H1 (cell line): ENCODE measurements at regions not wholly inside any gene's neighbourhood (a gene's known extent, or its start where the extent isn't known, plus 50 kb on each side); places are given as distances from the start of the nearest gene placed in this dataset.
A peak's percentile ranks its signal among the peaks of the same experiment; 100 is the strongest.

ENCODE experiments used
- CTCF ChIA-PET: fragments of 300-600 bp; sonication (Branson Sonifier 250); formaldehyde crosslinking; loops from one replicate; lab custom pipeline; 2021; ENCODE audit not compliant: partially characterized antibody; lab: Charles Lee
- POLR2A ChIA-PET: fragments of 300-600 bp; sonication (Branson Sonifier 250); formaldehyde crosslinking; loops from one replicate; lab custom pipeline; 2021; ENCODE audit warnings: inconsistent platforms; ENCODE audit not compliant: partially characterized antibody; lab: Charles Lee
- DNase-seq, 2 experiments: peaks; one replicate each; pipeline versions ENCODE4 v3.0.0 to v3.0.0-alpha.2; 2010 to 2022; ENCODE audit warnings: low spot score in 2 of 2, low read depth in 1 of 2, mixed read lengths in 1 of 2
- FAIRE-seq: peaks from 2 replicates; lab custom pipeline; 2011; peaks lifted over from hg19 to GRCh38; lab: Jason Lieb, UNC
- H2AFZ ChIP-seq: 2 replicates; pipeline ENCODE4 v1.8.1; 2012; ENCODE audit warnings: low read length, inconsistent platforms
- H2AK5ac ChIP-seq: 2 replicates; pipeline ENCODE4 v1.6.1; 2013; ENCODE audit warnings: low read depth, low read length
- H2BK120ac ChIP-seq: replicated peaks from 2 replicates; pipeline ENCODE3; 2013; ENCODE audit warnings: low read depth, low read length, inconsistent platforms
- H2BK12ac ChIP-seq: 2 replicates; pipeline ENCODE4 v1.6.1; 2013; ENCODE audit warnings: low read depth, low read length
- H2BK15ac ChIP-seq: 2 replicates; pipeline ENCODE4 v1.6.1; 2013; ENCODE audit warnings: low read length
- H2BK20ac ChIP-seq: 2 replicates; pipeline ENCODE4 v1.6.1; 2013; ENCODE audit warnings: low read length
- H2BK5ac ChIP-seq: 2 replicates; pipeline ENCODE4 v1.6.1; 2013; ENCODE audit warnings: low read depth, low read length
- H3K14ac ChIP-seq: 2 replicates; pipeline ENCODE4 v1.6.1; 2013; ENCODE audit warnings: inconsistent platforms; ENCODE audit not compliant: insufficient read length
- H3K18ac ChIP-seq: 2 replicates; pipeline ENCODE4 v1.6.1; 2013; ENCODE audit warnings: low read length; ENCODE audit errors: extremely low read depth
- H3K23ac ChIP-seq: 2 replicates; pipeline ENCODE4 v1.6.1; 2013; ENCODE audit warnings: inconsistent platforms; ENCODE audit not compliant: insufficient read length
- H3K23me2 ChIP-seq: 2 replicates; pipeline ENCODE4 v1.6.1; 2013; ENCODE audit warnings: low read depth, low read length
- H3K27ac ChIP-seq: 2 replicates; pipeline ENCODE4 v1.6.1; 2011; ENCODE audit warnings: low read depth, low read length, inconsistent platforms
- H3K27me3 ChIP-seq, 4 experiments: replicated peaks in 1 of 4; 1 replicate in 1 of 4; 2 replicates in 3 of 4; pipeline versions ENCODE4 v1.6.1 to v1.8.1; 2011 to 2013; ENCODE audit warnings: low read length in 3 of 4, mild to moderate bottlenecking in 3 of 4, inconsistent platforms in 2 of 4, mixed read lengths in 2 of 4, moderate library complexity in 1 of 4; ENCODE audit not compliant: control insufficient read depth in 3 of 4, insufficient read depth in 3 of 4; ENCODE audit errors: extremely low read depth in 1 of 4
- H3K36me3 ChIP-seq, 4 experiments: 2 replicates each; pipeline versions ENCODE4 v1.6.1 to v1.8.1; 2011 to 2013; ENCODE audit warnings: mild to moderate bottlenecking in 4 of 4, low read length in 3 of 4, moderate library complexity in 2 of 4, control low read depth in 1 of 4, inconsistent platforms in 1 of 4; ENCODE audit not compliant: insufficient read depth in 4 of 4, control insufficient read depth in 2 of 4
- H3K4ac ChIP-seq: replicated peaks from 2 replicates; pipeline ENCODE3; 2013; ENCODE audit warnings: low read length, low read depth, mixed read lengths, inconsistent platforms; ENCODE audit not compliant: insufficient read length
- H3K4me1 ChIP-seq, 4 experiments: replicated peaks in 1 of 4; 1 replicate in 1 of 4; 2 replicates in 3 of 4; pipeline versions ENCODE4 v1.6.1 to v1.8.1; 2011 to 2013; ENCODE audit warnings: low read length in 3 of 4, inconsistent platforms in 2 of 4, mixed read lengths in 1 of 4; ENCODE audit not compliant: insufficient read depth in 4 of 4, control insufficient read depth in 3 of 4
- H3K4me2 ChIP-seq, 2 experiments: 2 replicates each; pipeline versions ENCODE4 v1.6.1 to v1.8.1; 2011 to 2013; ENCODE audit warnings: low read depth in 2 of 2, low read length in 2 of 2, control low read depth in 1 of 2, inconsistent platforms in 1 of 2, mild to moderate bottlenecking in 1 of 2; ENCODE audit not compliant: insufficient read depth in 1 of 2
- H3K4me3 ChIP-seq, 4 experiments: fragments of 200-600, 300-600 bp in 1 of 4; sonication (generic), shearing (Covaris generic), sonication (Bioruptor Twin) in 1 of 4; 2 replicates each; pipeline versions ENCODE4 v1.5.1 to v1.8.1; 2011 to 2016; ENCODE audit warnings: low read length in 4 of 4, low read depth in 3 of 4, control low read depth in 2 of 4, inconsistent platforms in 2 of 4, mild to moderate bottlenecking in 2 of 4, mixed read lengths in 1 of 4, moderate library complexity in 1 of 4; ENCODE audit not compliant: insufficient read depth in 2 of 4; ENCODE audit errors: extremely low read depth in 1 of 4
- H3K56ac ChIP-seq: replicated peaks from 2 replicates; pipeline ENCODE3; 2013; ENCODE audit warnings: low read depth, mild to moderate bottlenecking, mixed read lengths, low read length, inconsistent platforms; ENCODE audit not compliant: insufficient read length
- H3K79me1 ChIP-seq: 2 replicates; pipeline ENCODE4 v1.6.1; 2013; ENCODE audit warnings: low read depth, low read length, control low read depth
- H3K79me2 ChIP-seq, 2 experiments: 2 replicates each; pipeline versions ENCODE4 v1.6.1 to v1.8.1; 2012 to 2013; ENCODE audit warnings: low read length in 2 of 2, mild to moderate bottlenecking in 2 of 2, inconsistent platforms in 1 of 2; ENCODE audit not compliant: insufficient read depth in 2 of 2, control insufficient read depth in 1 of 2
- H3K9ac ChIP-seq, 4 experiments: replicated peaks in 1 of 4; 1 replicate in 1 of 4; 2 replicates in 3 of 4; pipeline versions ENCODE4 v1.6.1 to v1.8.1; 2011 to 2013; ENCODE audit warnings: low read depth in 3 of 4, low read length in 3 of 4, control low read depth in 2 of 4, mild to moderate bottlenecking in 2 of 4, moderate library complexity in 2 of 4, inconsistent platforms in 1 of 4; ENCODE audit errors: extremely low read depth in 1 of 4
- H3K9me3 ChIP-seq, 2 experiments: 2 replicates each; pipeline versions ENCODE4 v1.6.1 to v1.8.1; 2012 to 2013; ENCODE audit warnings: mild to moderate bottlenecking in 2 of 2, moderate library complexity in 2 of 2, control low read depth in 1 of 2, inconsistent platforms in 1 of 2, low read depth in 1 of 2, low read length in 1 of 2, mixed read lengths in 1 of 2; ENCODE audit not compliant: insufficient read depth in 2 of 2
- H4K20me1 ChIP-seq, 2 experiments: replicated peaks in 1 of 2; 2 replicates each; pipeline versions ENCODE3 to v1.8.1; 2011 to 2013; ENCODE audit warnings: inconsistent platforms in 2 of 2, low read length in 2 of 2, mild to moderate bottlenecking in 1 of 2; ENCODE audit not compliant: insufficient read depth in 2 of 2, control insufficient read depth in 1 of 2
- H4K5ac ChIP-seq: 2 replicates; pipeline ENCODE4 v1.6.1; 2013; ENCODE audit warnings: low read length, low read depth, mixed read lengths, inconsistent platforms; ENCODE audit not compliant: insufficient read length
- H4K8ac ChIP-seq: 2 replicates; pipeline ENCODE4 v1.8.0; 2013; ENCODE audit warnings: mild to moderate bottlenecking, moderate library complexity, low read length, inconsistent platforms; ENCODE audit not compliant: insufficient read depth; ENCODE audit errors: extremely low read depth
- H4K91ac ChIP-seq: replicated peaks from 2 replicates; pipeline ENCODE3; 2013; ENCODE audit warnings: low read length, mixed read lengths, inconsistent platforms; ENCODE audit not compliant: insufficient read length
- CBX5 ChIP-seq: fragments of 300-800, 300-1000 bp; sonication (generic); IDR thresholded peaks from 2 replicates; pipeline ENCODE4 v1.7.1; 2016; ENCODE audit warnings: antibody characterized with exemption, low read length, low read depth
- KDM5A ChIP-seq: fragments of 200-600 bp; IDR thresholded peaks from 2 replicates; pipeline ENCODE4 v1.7.1; 2012; ENCODE audit warnings: mild to moderate bottlenecking, low read length, inconsistent platforms, mixed read lengths
- SIX5 ChIP-seq: IDR thresholded peaks from 2 replicates; pipeline ENCODE4 v1.6.1; 2011; ENCODE audit warnings: mild to moderate bottlenecking, low read depth, low read length
- WGBS, 2 experiments: shearing (Covaris generic) in 1 of 2; methylation state at CpG; one replicate each; pipeline versions ENCODE4 v1.1.6 to v1.1.7; 2013 to 2015; ENCODE audit warnings: low lambda C conversion rate in 2 of 2, mixed read lengths in 2 of 2, inconsistent platforms in 1 of 2, low coverage in 1 of 2, missing lambda C conversion rate in 1 of 2; ENCODE audit not compliant: insufficient replicate concordance in 2 of 2, insufficient coverage in 1 of 2, insufficient read length in 1 of 2; ENCODE audit errors: extremely low coverage in 1 of 2, missing lambda C conversion rate in 1 of 2; 5-methylcytosine and 5-hydroxymethylcytosine counted together

DNA sequence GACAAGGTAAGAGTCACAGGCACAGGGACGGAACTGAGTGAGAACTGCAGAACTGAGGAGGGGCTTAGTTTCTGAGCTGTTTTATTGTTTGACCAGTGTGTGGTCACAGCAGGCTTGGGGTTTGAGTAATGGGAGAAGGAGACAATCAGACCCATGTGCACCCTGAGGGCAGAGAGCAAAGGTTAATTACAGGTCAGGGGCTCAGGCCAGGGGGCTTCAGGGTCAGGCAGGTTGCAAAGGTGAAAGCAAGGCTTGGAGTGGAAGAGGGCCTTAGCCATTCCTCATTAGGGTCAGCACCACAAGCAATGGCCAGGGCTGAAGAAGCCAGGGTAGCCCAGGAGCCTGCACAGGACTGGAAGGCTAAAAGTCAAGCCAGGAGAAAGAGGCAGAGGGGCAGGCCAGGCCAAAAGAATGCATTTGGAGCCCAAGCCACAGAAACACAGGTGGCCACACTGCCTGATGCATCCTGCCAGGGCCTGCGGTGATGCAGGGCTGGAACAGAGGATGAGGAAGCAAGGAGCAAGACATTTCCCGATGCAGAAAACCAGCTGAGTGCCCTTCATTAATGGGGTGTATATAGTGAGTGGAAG is 209.8 kb upstream of the GYPC start:
- Histone ChIP-seq H4K20me1 (no peaks in the 10 kb centered on the region), H3K4me1 (no peaks in the 10 kb centered on the region), H3K23me2 (no peaks in the 10 kb centered on the region), H3K27ac (no peak overlapping the region), H3K4me2 (no peak overlapping the region), H3K56ac (no peak overlapping the region), H3K79me1 (no peaks in the 10 kb centered on the region), H4K91ac (no peak overlapping the region), H4K5ac (no peak overlapping the region), H3K36me3 (no peaks in the 10 kb centered on the region), H3K4me3 (no peak overlapping the region), H3K79me2 (no peaks in the 10 kb centered on the region), H3K14ac (no peak overlapping the region), H3K9ac (no peak overlapping the region; a peak in 1 of 7 replicates), H3K27me3 (no peaks in the 10 kb centered on the region), H2BK5ac (no peak overlapping the region), H2AK5ac (no peak overlapping the region), H2AFZ (peak overlapping the region; percentile 50), H2BK12ac (no peak overlapping the region), H3K4ac (no peak overlapping the region), H2BK120ac (no peak overlapping the region), H3K18ac (no peak overlapping the region), H2BK15ac (no peak overlapping the region), H2BK20ac (no peak overlapping the region), H3K9me3 (no peaks in the 10 kb centered on the region), H3K23ac (no peak overlapping the region), H4K8ac (no peak overlapping the region)
- CTCF ChIA-PET, result no interaction called here
- POLR2A ChIA-PET, result no interaction called here
- no peak for FAIRE-seq
- DNase-seq, result no peak
- WGBS, 2 experiments, result 89% methylated on average over 3 of the region's 3 CpGs; no CpG with 5 or more reads in 1 of the 2 experiments
- TF ChIP-seq KDM5A (no peak), CBX5 (no peak), SIX5 (no peak)
